Caki2 (cell line): ENCODE measurements at regions not wholly inside any gene's neighbourhood (a gene's known extent, or its start where the extent isn't known, plus 50 kb on each side); places are given as distances from the start of the nearest gene placed in this dataset.

Experiments
- DNase-seq: peaks from one replicate; pipeline ENCODE4 v3.0.0-alpha.2; 2015; ENCODE audit warnings: low read depth
- in situ Hi-C: cut with HindIII; loops from 2 replicates; pipeline ENCODE4 v1.10.0; 2016; ENCODE audit warnings: low sequenced_read_pairs, low pct_unique_long_range_greater_than_20kb, mixed read lengths

GRCh38 chr10:90319188-90319914 lies 538.5 kb downstream of the HTR7 start:
- in situ Hi-C loops = no loop called here

DNA sequence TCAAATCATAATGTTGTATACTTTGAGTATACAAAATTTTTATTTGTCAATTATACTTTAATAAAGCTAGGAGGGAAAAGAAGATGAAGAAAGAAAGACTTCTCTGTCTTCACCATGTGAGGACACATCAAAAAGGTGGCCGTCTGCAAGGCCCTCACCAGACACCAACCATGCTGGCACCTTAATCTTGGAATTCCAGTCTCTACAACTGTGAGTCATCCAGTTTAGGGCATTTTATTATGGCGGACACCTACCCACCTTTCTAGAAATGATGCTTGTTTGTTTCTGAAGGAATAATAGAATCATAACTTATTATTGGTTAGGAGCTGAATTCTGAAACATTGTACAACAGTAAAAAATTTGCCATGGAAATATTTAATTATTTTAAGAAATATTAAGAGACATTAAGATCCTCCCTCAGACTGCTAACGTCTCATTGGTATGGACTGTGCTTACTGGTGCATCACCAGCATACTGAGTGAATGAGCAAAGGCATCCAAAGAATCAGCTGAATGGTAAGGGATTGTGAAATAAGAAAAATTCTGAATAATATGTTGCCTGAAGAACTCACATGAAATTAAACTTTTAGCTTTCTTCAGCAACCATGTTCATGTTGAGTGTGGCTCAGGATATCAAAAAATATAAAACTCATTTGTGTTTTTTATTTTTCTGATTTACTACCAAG lies 536.6 kb downstream of the HTR7 start:
- in situ Hi-C loops = no loop called here

More at GRCh38 chr10:90319188-90319914, 538.5 kb downstream of the HTR7 start:
- DNase-seq = peak; percentile 82

GRCh38 chr10:90326498-90327267 lies 531.2 kb downstream of the HTR7 start:
- in situ Hi-C loops = no loop called here
- peak; percentile 33 for DNase-seq

More for the DNA sequence above, 536.6 kb downstream of the HTR7 start:
- no peak for DNase-seq

- no peak for DNase-seq
- in situ Hi-C loops = no loop called here
Observed at GRCh38 chr10:90327611-90328010, 530.2 kb downstream of the HTR7 start.

- in situ Hi-C loops = no loop called here
- DNase-seq = no peak
Observed at GRCh38 chr10:90328459-90328858, 529.4 kb downstream of the HTR7 start.

DNA sequence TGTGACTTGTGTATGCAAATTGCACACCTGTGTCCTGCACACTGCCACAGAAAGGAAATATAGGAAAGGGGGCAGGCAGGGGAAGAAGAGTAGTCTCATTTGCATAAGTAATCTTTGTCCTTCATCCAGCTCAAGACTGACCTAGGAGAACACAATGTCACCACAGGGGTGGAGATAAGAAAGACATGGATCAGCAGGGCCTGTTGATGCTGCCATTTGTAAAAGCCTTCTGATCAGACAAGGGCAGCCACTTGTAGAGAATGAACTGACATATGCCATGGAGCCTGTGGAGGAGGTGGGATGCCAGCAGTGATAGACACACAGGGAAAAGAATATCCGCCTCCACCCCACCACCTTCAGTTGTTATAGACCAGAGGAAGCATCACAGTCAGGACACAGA lies 528.9 kb downstream of the HTR7 start:
- in situ Hi-C loops = no loop called here
- no peak for DNase-seq

DNA sequence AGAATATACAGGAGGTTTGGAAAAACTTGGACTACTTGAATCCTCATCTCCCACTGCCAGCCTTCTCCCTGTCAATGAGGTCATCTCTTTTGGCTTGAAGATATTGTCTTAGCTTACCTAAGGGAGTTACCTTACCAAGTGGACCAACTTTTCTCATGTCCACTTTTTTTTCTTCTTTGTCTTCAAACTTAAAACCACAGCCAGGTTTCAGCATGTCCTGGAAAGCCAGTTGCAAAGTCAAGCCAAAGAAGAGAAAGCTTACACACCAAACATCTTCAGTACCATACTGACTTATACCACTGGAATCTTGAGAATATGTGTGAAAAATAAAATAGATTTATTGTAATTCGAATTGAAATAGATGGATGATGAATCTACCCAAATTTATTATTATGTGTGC lies 520.5 kb downstream of the HTR7 start:
- in situ Hi-C loops = no loop called here
- no peak for DNase-seq

GRCh38 chr10:90342480-90342879 lies 515.4 kb downstream of the HTR7 start:
- DNase-seq = no peak
- in situ Hi-C loops = no loop called here

- no peak for DNase-seq
Observed at GRCh38 chr10:90344226-90344625, 513.6 kb downstream of the HTR7 start.

DNA sequence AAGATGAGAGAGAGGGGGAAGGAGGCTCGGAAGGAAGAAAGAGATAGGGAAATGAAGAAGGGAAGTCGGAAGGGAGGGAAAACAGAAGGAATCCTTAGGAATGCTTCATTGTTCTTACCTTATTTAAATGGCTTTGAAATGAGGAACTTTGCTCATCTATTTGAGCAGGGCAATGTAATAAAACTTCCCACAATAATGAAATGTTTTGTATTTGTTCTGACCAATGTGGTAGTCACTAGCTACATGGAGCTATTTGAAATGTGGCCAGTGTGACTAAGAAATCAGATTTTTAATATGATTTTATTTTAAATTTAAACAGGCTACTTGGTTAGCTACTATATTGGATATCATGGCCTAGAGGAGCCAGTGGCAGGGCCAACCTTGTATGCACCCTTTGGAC lies 510.6 kb downstream of the HTR7 start:
- no peak for DNase-seq
- in situ Hi-C loops = no loop called here

More at GRCh38 chr10:90344226-90344625, 513.6 kb downstream of the HTR7 start:
- in situ Hi-C loops = no loop called here

DNA sequence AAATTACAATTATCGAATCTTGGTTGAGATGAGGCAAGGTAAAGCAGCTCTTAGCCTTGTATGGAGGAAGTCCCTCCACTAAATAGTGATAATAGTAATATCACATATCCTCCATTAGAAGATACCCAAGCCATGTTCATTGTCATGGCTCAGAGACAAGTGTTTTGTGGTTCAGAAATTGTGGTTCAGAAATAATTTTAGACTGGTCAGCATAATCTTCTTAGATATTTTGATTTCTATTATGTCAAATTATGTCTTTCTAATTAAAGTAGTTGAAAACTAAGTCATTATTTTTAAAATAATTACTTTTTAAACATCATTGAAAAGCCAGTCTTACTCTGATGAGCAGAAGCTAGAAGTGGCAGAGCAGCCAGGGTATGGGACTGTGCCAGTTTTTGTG lies 507.7 kb downstream of the HTR7 start:
- no peak for DNase-seq
- in situ Hi-C loops = no loop called here

DNA sequence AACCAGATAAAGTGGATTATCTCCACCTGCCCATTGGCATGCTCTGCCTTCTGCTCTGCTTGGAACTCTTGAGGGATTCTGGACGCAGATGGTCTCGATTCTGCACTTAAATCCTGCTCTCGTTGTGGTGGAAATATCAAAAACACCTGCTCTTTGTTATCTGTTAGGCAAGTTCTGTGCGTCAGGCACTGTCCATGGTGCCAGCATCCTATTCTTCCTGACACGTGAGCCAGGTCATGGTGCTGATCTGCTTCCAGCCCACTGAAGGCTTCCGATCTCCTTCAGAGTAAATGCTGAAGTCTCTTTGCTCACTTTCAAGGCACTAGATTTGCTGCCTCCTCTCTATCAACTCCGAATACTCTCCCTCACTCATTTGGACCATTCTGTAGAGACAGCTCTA lies 505.6 kb downstream of the HTR7 start:
- DNase-seq = no peak
- in situ Hi-C loops = no loop called here

DNA sequence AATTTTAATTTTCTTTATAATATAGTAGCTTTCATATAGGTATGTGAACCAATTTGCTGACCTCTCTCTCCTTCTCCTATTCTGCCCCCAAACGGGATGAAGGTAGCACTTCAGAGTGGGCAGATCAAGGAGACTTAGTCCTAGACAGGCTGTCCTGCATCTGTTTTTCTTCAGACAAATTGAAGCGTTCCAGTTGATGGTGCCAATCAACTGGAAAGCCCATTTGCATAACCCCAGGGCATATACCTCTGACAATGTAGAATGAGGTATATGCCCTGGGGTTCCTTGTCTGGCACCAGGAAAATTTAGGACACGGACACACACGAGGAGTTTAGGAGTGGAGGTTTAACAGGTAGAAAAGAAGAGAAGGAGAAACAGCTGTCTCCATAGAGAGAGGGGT lies 502.9 kb downstream of the HTR7 start:
- in situ Hi-C loops = no loop called here
- DNase-seq = no peak

- in situ Hi-C loops = no loop called here
- DNase-seq = no peak
Observed at GRCh38 chr10:90363799-90364483, 493.9 kb downstream of the HTR7 start.

- in situ Hi-C loops = no loop called here
- DNase-seq = no peak
Observed at GRCh38 chr10:90372451-90372850, 485.4 kb downstream of the HTR7 start.

DNA sequence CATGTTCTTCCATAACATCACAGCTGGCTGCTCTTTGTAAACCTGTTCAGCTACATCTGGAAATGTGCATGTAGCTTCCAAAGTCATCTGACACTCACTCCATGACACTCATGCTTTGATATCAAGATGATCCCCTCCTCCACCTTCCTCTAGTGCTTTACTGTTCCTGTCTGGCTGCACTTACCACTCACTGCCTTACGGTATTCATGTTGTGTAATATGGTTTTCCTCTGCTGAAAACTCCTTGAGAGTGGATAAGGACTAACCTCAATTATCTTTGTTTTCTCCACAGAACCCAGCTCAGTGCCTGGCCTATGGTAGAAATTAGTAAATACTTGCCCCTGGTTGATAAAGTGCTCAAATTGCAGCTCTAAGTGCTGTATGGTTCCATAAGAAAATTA lies 483.9 kb downstream of the HTR7 start:
- DNase-seq = no peak
- in situ Hi-C loops = no loop called here

DNA sequence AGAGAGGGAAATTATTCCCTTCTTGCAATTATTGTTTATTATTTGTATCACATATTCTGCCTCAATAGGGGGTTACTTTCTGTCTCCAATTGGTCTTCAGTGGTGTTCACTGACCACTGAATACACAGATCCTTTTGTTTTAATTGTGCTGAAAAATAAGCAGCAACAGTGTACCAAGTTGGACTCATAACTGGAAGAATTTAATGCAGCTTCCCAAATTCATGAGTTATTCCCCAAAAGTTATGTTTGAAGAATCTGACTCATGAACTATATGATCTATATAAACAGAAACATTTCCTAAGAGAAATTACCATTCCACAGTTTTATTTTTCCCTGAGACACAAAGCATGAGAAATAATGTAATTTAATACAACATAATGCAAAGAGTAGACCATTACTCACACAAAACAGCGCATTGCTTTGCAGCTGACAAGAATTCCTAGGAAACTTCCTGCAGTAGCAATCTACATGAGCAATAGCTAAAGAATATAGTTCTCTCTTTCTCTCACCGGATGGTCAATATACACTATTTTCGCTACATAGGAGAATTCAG lies 479.2 kb downstream of the HTR7 start:
- no peak for DNase-seq
- in situ Hi-C loops = no loop called here

DNA sequence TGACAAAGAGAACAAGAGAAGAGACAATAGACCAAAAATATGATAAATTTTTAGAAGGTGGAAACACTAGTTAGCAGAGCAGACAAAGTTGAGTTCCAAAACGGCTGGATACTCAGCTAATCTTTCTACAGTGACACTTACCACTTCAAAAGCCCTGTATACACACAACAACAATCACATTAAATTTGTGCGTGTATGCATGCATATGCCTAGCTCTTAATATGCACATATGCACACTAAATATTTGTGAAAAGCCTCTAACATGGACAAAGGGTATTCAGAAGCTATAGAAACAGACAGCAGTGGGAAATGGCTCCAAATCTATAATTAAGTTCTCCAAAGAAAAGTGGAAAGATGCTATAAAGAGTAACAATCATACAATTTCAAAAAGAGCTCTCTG lies 476.4 kb downstream of the HTR7 start:
- in situ Hi-C loops = no loop called here
- no peak for DNase-seq
